ENCODE measurements at regions not wholly inside any gene's neighbourhood (a gene's known extent, or its start where the extent isn't known, plus 50 kb on each side); places are given as distances from the start of the nearest gene placed in this dataset.

DNA sequence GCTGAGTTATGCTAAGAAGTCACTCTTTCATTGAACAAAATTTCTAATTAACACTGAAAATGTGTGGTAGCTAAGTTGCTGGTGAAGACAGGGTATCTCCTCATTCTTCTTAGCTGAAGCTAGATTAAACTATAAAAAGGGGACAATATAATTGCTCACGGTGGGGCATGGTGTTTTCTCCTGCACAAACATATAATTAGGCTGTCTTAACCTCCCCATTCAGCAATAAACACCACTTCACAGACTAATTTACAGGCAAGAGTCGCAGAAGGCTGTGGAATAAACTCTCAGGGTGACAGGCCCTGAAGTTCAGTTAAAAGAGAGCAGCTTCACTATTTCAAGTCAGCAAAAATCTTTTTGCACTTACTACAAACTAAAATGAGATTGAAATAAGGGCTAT is 338.9 kb upstream of the NT5E start:
- Histone ChIP-seq H3K36me3 (ENCODE audit: control insufficient read depth, insufficient read depth, low read length) (no peaks in the 10 kb centered on the region), H3K4me1 (ENCODE audit: control insufficient read depth, insufficient read depth, low read length) (no peaks in the 10 kb centered on the region), H3K9me3 (ENCODE audit: control insufficient read depth, low read length) (no peaks in the 10 kb centered on the region), H3K4me3 (ENCODE audit: low read length) (no peak overlapping the region), H3K27ac (ENCODE audit: low read depth, low read length) (peak overlapping the region; percentile 9), H3K27me3 (ENCODE audit: control insufficient read depth, insufficient read depth, low read length, poor library complexity, severe bottlenecking) (no peaks in the 10 kb centered on the region), H3K9ac (ENCODE audit: extremely low read depth, low read length, poor library complexity, severe bottlenecking) (no peak overlapping the region)
- DNase-seq = no peak
- Mint-ChIP-seq H3K27me3 (ENCODE audit: insufficient read depth) (no peaks in the 10 kb centered on the region), H3K36me3 (ENCODE audit: low read depth) (no peaks in the 10 kb centered on the region), H3K4me3 (no peak overlapping the region), H3K27ac (no peak overlapping the region), H3K4me1 (no peaks in the 10 kb centered on the region), H3K9me3 (no peaks in the 10 kb centered on the region)
- TF ChIP-seq, protein P1, sequence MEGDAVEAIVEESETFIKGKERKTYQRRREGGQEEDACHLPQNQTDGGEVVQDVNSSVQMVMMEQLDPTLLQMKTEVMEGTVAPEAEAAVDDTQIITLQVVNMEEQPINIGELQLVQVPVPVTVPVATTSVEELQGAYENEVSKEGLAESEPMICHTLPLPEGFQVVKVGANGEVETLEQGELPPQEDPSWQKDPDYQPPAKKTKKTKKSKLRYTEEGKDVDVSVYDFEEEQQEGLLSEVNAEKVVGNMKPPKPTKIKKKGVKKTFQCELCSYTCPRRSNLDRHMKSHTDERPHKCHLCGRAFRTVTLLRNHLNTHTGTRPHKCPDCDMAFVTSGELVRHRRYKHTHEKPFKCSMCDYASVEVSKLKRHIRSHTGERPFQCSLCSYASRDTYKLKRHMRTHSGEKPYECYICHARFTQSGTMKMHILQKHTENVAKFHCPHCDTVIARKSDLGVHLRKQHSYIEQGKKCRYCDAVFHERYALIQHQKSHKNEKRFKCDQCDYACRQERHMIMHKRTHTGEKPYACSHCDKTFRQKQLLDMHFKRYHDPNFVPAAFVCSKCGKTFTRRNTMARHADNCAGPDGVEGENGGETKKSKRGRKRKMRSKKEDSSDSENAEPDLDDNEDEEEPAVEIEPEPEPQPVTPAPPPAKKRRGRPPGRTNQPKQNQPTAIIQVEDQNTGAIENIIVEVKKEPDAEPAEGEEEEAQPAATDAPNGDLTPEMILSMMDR (conservative IDR thresholded peaks at IDR 0.05) = no peak
- 95 to 100% methylated on average over 1 to 2 of the region's 2 CpGs for WGBS, 2 experiments (ENCODE audit: insufficient coverage in 1 of 2, insufficient read length in 1 of 2)

DNA sequence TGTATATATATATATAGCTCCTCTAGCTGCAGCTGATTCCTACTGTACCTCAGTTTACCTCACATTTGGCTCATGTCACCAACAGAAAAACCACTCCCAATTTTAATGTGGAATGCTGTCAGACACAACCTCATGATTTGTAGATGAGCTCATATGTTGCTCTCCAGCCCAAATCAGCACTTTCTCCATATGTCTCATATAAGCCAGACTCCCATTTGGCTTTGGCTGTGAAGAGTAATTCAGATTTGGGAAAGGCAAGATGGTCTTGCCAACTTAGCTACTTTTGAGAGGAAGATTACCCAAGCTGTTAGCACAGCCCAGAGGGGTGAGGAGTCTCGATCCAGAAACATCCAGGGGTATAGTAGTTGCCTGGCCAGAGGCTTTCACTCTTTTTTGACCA is 342.2 kb upstream of the NT5E start:
- no peak overlapping the region for H3K27ac Mint-ChIP-seq
- Histone ChIP-seq H3K9ac (ENCODE audit: extremely low read depth, low read length, poor library complexity, severe bottlenecking) (no peak overlapping the region), H3K4me3 (ENCODE audit: low read length) (no peak overlapping the region), H3K36me3 (ENCODE audit: control insufficient read depth, insufficient read depth, low read length) (no peaks in the 10 kb centered on the region), H3K27ac (ENCODE audit: low read depth, low read length) (no peak overlapping the region), H3K4me1 (ENCODE audit: control insufficient read depth, insufficient read depth, low read length) (no peaks in the 10 kb centered on the region), H3K27me3 (ENCODE audit: control insufficient read depth, insufficient read depth, low read length, poor library complexity, severe bottlenecking) (no peaks in the 10 kb centered on the region), H3K9me3 (ENCODE audit: control insufficient read depth, low read length) (no peaks in the 10 kb centered on the region)
- no peaks in the 10 kb centered on the region for H3K36me3 Mint-ChIP-seq (ENCODE audit: low read depth)
- H3K4me1 Mint-ChIP-seq = no peaks in the 10 kb centered on the region
- no peak for DNase-seq
- no peaks in the 10 kb centered on the region for H3K27me3 Mint-ChIP-seq (ENCODE audit: insufficient read depth)
- H3K9me3 Mint-ChIP-seq = no peaks in the 10 kb centered on the region
- WGBS, 2 experiments (ENCODE audit: insufficient coverage in 1 of 2, insufficient read length in 1 of 2) = 80 to 100% methylated on average over 1 of the region's 1 CpG
- H3K4me3 Mint-ChIP-seq = no peak overlapping the region
- TF ChIP-seq, protein P1 (conservative IDR thresholded peaks at IDR 0.05) = no peak

DNA sequence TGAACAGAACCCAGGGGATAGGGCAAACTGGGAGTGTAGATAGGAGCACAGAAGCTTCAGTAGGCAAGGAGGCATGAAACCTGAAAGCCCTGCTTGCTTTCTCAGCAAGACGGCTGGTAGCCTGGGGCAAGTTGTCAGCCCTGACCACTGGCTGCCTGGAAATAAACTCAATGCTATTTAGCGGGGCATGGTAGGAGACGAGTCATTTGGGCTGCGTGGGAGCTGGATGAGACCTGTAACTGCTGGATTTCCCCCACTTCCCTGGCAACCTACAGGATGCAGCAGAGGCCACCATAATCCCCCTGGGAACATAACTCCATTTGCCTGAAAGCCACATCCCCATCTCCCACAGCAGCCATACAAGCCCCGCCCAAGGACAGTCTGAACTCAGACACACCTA is 332.6 kb upstream of the TBX18 start:
- Mint-ChIP-seq H3K9me3 (peaks cover 16% of the 10 kb centered on the region), H3K36me3 (ENCODE audit: low read depth) (no peaks in the 10 kb centered on the region), H3K27ac (no peak overlapping the region), H3K4me3 (no peak overlapping the region), H3K27me3 (ENCODE audit: insufficient read depth) (no peaks in the 10 kb centered on the region), H3K4me1 (peaks cover 5% of the 10 kb centered on the region)
- Histone ChIP-seq H3K36me3 (ENCODE audit: control insufficient read depth, insufficient read depth, low read length) (no peaks in the 10 kb centered on the region), H3K27ac (ENCODE audit: low read depth, low read length) (no peak overlapping the region), H3K27me3 (ENCODE audit: control insufficient read depth, insufficient read depth, low read length, poor library complexity, severe bottlenecking) (no peaks in the 10 kb centered on the region), H3K9me3 (ENCODE audit: control insufficient read depth, low read length) (no peaks in the 10 kb centered on the region), H3K4me3 (ENCODE audit: low read length) (no peak overlapping the region), H3K4me1 (ENCODE audit: control insufficient read depth, insufficient read depth, low read length) (no peaks in the 10 kb centered on the region), H3K9ac (ENCODE audit: extremely low read depth, low read length, poor library complexity, severe bottlenecking) (no peak overlapping the region)
- WGBS, 2 experiments (ENCODE audit: insufficient coverage in 1 of 2, insufficient read length in 1 of 2) = 92% methylated on average over 4 to 5 of the region's 5 CpGs
- DNase-seq = no peak
- TF ChIP-seq, protein P1 (conservative IDR thresholded peaks at IDR 0.05) = no peak
